Suprapubic skin (tissue), 3 donors: ENCODE measurements at regions not wholly inside any gene's neighbourhood (a gene's known extent, or its start where the extent isn't known, plus 50 kb on each side); places are given as distances from the start of the nearest gene placed in this dataset.

Experiments
- EP300 ChIP-seq: sonication (generic); formaldehyde crosslinking; IDR thresholded peaks from one replicate; pipeline ENCODE4 v1.6.1; 2017; ENCODE audit warnings: antibody characterized with exemption
- POLR2A ChIP-seq, 2 donors: fragments of 450-650 bp; IDR thresholded peaks; one replicate each; pipeline ENCODE4 v1.6.1; 2017; ENCODE audit warnings: antibody characterized with exemption in 2 of 2, mild to moderate bottlenecking in 2 of 2, moderate library complexity in 2 of 2
- TF ChIP-seq, protein P1 (sequence below), 2 donors: fragments of 200-600 bp in 1 of 2; fragments of 450-650 bp in 1 of 2; sonication (generic) in 1 of 2; IDR thresholded peaks; one replicate each; pipeline ENCODE4 v1.5.1; 2016 to 2019; ENCODE audit warnings: antibody characterized with exemption in 2 of 2, mild to moderate bottlenecking in 1 of 2, moderate library complexity in 1 of 2

DNA sequence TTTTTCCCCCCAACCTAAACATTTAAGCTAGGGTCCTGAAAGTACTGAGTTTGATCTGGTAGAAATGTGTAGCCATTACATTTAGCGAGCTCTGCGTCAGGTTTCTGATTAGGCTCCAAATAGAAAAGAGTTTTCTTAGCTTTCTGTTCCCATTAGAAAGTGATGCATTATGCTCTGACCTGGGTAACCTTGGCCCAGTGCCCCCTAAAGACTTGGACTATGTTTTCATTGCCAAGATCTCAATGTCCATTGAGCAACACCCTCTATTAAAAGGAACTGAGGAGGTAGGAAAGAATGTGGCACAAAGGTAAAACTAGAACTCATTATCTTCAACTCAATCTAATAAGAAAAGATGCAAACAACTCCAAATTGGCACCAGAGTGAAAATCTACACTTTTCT, 358.9 kb upstream of the PCSK5 start:
- TF ChIP-seq, protein P1, sequence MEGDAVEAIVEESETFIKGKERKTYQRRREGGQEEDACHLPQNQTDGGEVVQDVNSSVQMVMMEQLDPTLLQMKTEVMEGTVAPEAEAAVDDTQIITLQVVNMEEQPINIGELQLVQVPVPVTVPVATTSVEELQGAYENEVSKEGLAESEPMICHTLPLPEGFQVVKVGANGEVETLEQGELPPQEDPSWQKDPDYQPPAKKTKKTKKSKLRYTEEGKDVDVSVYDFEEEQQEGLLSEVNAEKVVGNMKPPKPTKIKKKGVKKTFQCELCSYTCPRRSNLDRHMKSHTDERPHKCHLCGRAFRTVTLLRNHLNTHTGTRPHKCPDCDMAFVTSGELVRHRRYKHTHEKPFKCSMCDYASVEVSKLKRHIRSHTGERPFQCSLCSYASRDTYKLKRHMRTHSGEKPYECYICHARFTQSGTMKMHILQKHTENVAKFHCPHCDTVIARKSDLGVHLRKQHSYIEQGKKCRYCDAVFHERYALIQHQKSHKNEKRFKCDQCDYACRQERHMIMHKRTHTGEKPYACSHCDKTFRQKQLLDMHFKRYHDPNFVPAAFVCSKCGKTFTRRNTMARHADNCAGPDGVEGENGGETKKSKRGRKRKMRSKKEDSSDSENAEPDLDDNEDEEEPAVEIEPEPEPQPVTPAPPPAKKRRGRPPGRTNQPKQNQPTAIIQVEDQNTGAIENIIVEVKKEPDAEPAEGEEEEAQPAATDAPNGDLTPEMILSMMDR (IDR thresholded peaks at IDR 0.05): no peak
- TF ChIP-seq POLR2A (IDR thresholded peaks at IDR 0.05): no peak
- TF ChIP-seq EP300: no peak
